ENCODE measurements at regions not wholly inside any gene's neighbourhood (a gene's known extent, or its start where the extent isn't known, plus 50 kb on each side); places are given as distances from the start of the nearest gene placed in this dataset.

DNA sequence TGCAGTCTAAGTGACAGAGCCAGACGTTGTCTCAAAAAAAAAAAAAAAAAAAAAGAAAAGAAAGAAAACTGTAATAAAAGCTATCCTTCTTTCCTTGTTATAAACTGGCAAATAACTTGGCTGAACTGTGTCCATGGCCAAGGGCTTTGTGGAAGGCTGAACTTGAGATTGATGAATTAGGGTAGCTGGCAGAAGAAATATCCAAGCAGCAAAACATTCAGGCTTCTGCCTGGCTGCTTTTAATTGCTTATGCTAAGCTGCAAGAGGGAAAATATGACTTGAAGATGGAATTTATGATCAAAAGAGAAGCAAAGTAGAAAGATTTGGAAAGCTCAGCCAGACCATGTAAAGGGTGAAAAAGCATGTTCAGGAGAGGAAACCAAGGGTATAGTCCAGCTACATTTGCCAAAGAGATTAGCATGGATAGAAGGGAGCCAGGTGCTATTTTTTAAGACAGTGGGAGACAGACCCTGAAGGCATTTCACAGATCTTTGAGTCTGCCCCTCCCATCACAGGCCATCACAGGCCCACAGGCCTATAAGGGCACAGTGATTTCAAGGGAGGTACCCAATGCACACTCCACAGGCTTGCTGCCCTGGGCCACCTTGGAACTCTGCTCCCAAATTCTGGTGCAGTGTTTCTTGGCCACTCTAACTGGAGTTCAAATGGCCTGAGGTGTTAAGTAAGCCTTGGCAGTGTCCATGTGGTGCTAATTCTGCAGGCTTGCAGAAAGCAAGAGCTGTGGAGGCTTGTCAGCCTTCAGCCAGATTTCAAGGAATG is 226.0 kb downstream of the AEBP2 start:
- intact Hi-C loops (cut with micrococcal nuclease), result no loop called here

DNA sequence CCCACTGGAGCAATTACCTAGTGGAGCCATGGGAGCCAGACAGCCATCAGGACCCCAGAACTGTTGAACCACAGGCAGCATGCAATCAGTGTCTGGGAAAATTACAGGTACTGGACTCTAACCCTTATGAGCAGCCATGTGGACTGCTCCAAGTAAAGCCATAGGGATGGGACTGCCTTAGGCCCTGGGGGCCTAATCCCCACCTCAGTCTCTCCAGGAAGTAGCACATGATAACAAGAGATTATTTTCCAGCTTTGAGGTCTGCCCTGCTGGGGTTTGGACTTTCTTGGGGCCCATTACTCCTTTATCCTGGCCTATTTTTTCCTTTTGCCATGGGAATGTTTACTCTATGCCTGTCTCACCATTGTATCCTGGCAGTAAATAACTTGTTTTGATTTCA is 226.8 kb downstream of the AEBP2 start:
- intact Hi-C loops (cut with micrococcal nuclease), result no loop called here

DNA sequence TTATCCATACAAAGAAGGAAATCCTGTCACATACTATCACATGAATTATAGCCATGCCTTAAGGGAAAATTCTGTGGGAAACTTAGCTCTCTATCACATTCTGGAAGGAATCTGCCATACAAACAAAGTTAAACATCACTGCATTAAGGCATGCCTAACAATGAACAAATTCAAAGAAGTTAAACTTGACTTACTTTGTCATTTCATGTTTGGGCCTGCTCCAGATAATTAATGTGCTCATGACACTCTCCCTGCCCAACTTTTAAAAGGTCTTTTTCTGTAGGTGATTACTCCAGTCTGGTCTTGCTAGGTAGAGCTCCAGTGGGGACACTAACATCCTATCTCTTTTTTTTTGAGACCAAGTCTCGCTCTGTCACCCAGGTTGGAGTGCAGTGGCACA is 230.5 kb downstream of the AEBP2 start:
- intact Hi-C loops (cut with micrococcal nuclease), result no loop called here

DNA sequence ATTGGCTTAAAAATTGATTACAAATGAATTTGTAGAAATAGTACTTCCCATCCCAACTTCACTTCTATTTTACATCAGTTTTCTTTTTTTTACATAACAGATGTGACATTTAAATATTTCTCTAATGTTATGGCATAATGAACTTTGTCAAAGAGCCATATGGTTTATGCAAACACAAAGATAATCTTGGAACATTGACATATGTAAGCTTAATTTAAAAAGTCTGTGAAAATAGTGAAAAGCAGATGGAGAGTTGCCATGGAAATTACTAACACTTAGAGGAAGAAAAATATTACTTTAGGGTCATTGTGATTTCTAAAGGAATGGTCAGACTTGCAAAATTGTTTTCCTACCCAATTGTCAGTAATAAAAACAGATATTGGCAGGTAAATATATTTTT is 232.4 kb downstream of the AEBP2 start:
- intact Hi-C loops (cut with micrococcal nuclease), result no loop called here

DNA sequence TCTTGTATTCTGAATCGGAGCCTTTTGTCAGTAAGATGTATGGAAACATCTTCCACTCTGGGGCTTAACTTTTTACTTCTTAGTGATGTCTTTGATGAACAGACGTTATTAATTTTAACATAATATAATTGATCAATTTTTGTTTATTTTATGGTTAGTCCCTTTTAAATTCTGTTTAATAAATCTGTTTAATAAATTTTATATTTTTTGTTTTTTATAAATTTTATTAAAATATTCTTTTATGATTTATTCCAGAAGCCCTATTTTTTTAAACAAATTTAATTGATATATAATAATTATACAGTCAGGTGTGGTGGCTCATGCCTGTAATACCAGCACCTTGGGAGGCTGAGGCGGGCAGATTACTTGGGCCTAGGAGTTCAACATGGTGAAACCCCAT is 235.1 kb downstream of the AEBP2 start:
- intact Hi-C loops (cut with micrococcal nuclease), result no loop called here

DNA sequence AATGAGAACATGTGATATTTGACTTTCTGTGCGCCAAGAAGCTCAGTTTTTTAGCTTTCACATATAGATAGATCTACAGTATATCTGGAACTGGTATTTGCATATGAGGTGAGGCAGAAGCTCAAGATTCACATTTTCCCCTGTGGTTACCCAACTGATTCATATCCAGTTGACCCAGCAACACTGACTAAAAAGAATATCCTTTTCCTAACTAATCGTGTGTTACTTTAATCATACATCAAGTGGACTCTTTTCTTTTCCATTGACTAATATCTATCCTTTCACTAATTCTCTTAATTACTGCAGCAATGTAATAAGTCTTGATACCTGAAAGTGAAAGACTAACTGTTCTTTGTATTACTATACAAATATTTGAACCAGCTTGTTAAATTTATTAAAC is 236.1 kb downstream of the AEBP2 start:
- intact Hi-C loops (cut with micrococcal nuclease), result loop anchor here (5.0 kb wide), 1 partner anchor 193 kb away; no protein-coding TSS in a partner anchor

DNA sequence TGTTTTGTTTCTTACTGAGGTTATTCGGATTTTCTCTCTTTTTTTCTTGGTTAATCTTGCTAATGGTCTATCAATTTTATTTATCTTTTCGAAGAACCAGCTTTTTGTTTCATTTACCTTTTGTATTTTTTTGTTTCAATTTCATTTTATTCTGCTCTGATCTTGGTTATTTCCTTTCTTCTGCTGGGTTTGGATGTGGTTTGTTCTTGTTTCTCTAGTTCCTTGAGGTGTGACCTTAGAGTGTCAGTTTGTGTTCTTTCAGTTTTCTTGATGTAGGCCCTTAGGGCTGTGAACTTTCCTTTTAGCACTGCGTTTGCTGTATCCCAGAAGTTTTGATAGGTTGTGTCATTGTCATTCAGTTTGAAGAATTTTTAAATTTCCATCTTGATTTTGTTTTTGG is 239.2 kb downstream of the AEBP2 start:
- intact Hi-C loops (cut with micrococcal nuclease), result loop anchor here (1.0 to 5.0 kb wide), 4 partner anchors 16 to 239 kb away; partner anchors contain the start of gene AEBP2

DNA sequence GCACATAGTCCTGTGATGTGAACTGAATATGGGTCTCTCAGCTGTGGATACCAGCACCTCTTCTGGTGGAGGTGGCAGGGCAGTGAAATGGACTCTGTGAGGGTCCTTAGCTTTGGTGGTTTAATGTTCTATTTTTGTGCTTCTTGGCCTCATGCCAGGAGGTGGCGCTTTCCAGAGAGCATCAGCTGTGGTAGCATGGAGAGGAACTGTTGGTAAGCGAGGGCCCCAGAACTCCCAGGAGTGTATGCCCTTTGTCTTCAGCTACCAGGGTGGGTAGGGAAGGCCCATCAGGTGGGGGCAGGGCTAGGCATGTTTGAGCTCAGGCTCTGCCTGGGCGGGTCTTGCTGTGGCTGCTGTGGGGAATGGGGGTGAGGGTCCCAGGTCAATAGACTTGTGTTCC is 241.7 kb downstream of the AEBP2 start:
- intact Hi-C loops (cut with micrococcal nuclease), result no loop called here

DNA sequence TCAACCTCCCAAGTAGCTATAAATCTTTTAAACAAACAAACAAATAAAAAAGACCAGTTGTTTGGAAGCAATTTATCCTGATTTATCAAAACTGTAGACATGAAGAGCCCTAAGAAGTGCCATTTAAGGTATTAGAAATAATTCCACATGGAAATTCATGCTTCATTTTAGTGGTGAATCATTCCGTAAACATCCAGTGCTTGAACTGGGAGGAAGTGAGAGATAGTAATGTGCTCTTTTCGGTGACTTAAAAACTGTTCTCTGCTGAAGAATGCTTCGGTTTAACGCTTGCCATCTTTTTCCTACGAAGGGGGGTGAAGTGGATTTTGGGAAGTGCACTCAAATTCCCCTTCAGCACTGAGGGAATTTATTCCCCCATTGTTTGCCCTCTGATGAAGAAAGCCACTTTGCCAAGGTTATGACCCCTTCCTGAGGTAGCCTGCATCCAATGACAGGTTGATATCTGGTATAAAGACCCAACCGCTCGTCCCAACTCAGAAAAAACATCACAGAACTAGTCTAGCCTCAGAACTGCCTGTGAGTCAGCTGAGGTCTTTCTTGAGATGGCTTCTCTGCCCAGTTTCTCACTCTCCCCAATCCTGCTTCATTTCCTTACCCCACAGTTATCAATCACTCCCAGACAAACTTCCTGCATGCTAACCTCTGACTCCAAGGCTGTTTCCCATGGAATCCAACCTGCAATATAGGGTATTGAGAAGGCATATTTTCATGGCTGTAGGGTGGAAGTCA is 244.1 kb downstream of the AEBP2 start:
- intact Hi-C loops (cut with micrococcal nuclease), result no loop called here

DNA sequence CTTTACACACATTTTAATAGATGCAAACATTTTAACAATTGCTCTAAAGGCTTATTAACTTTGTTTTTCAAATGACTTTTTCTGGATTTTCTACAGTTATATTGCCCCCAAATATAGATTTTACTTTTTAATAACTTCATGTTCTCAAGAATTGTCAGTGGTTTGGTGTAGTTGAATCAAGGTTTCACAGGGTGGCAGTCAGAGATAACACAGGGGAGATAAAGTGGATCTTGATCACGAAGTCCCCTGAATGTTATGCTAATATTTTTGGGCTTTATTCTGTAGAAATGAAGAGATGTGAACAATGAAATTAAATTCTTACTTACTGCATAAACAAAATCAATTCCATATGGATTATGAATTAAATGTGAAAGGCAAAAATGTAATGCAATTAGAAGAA is 248.1 kb downstream of the AEBP2 start:
- intact Hi-C loops (cut with micrococcal nuclease), result no loop called here

DNA sequence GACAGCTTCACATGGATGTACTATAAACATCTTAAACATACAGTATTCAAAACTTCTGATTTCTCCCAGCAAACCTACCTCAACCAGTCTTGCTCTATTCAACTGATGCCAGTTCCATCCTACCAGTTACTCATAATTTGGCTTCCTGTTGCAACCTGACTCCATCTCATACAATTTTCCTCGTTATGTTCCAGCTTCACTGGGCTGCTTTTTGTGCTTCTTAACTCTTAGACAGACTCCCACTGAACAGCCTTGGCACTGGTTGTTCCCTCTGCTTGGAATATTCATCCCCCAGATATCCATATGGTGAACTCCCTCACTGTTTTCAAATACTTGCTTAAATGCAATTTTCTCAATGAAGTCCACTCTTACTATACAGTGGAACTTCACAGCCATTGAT is 249.2 kb downstream of the AEBP2 start:
- intact Hi-C loops (cut with micrococcal nuclease), result no loop called here

DNA sequence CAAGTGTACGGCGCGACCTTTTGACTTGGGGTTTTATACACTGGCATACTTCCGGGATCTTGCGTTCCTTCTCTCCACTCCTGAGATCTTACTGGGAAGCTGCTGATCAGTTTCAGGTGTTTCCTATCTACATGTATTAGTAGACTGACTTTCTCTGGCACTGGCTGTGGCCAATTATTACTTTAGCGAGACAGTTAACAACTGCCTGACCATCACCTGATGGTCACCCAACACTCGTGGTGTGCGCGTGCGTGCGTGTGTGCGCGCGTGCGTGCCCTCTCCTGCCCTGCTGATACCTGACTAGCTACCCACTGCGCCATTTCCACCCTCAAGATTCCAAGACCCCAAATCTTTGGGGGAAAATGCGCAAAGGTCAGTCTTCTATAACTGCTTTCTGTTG is 249.9 kb downstream of the AEBP2 start:
- intact Hi-C loops (cut with micrococcal nuclease), result no loop called here

DNA sequence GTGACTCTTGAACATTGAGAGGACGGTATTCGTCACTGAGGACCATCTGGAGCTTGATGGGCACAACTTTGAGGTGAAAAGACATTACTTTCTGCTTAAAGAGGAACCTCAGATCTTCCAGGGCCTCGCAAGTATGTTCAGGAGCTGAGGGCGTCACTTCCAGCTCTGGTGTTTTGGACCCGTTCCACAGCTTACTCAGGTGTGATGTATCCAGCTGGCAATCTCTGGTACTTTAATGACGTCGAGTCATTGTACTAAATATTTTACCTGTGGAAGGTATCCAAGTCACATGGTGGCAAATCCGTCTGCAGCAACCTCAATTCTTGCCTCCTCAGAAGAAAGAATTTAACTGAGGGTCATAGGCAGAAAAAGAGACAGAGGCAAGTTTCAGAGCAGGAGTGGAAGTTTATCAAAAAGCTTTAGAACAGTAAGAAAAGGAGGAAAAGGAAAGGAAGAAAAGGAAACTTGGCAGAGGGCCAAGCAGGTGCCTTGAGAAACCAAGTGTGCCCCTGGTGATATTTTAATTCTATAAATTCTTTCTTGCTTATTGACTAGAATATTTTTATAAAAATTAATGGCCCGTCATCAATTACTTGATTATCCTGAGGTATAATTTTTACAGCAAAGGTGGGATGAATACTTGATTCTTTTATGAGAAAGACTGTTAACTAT is 250.6 kb downstream of the AEBP2 start:
- intact Hi-C loops (cut with micrococcal nuclease), result no loop called here

DNA sequence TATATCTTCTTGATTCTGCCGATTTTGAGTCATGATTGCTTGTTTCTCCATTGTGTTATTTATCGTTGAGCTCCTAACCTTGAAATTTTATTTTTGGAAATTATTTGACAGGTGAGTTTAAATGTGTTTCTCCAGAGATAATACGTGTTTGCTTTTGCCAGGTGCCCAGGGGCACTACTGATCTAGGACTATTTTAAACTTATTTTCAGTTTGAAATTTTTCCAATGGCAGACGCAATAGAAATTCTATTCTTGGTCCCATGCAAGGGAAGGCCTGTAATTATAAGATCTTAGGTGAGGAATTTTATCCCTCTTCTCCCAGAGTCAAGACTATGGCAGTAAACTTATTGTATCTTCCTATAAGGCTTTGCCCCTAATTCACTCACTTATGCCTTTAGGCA is 252.8 kb downstream of the AEBP2 start:
- intact Hi-C loops (cut with micrococcal nuclease), result no loop called here

DNA sequence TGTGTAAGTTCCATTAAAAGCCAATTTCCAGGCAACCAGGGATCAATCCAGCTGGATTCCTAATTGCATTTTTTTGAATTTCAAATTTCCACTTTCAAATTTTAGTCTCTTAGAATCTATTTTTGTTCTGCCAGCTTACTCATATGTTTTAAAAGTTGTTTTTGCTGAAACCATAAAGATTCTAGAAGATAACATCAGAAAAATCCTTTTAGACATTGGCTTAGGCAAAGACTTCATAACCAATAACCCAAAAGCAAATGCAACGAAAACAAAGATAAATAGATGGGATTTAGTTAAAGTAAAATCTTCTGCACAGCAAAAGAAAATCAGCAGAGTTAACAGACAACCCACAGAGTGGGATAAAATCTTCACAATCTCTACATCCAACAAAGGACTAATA is 253.3 kb downstream of the AEBP2 start:
- intact Hi-C loops (cut with micrococcal nuclease), result no loop called here

DNA sequence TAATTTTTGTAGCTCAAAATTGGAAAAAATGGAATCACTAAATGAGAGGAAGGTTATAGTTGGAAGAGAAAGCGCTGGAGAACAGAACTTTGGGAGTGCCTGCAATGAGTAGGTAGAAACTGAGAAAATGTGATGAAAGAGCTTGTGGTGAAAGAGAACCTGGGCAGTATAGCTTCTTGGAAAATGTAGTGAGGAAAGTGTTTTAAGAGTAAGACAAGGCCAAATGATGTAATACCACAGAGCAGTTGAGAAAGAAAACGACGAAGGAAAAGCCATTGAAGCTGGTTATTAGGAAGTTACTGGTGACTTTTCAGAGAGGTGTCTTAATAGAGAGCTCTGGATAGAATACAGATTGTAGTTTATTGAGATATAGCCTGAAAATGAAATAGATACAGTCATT is 255.3 kb downstream of the AEBP2 start:
- intact Hi-C loops (cut with micrococcal nuclease), result loop anchor here (2.0 kb wide), 1 partner anchor 16 kb away; no protein-coding TSS in a partner anchor

DNA sequence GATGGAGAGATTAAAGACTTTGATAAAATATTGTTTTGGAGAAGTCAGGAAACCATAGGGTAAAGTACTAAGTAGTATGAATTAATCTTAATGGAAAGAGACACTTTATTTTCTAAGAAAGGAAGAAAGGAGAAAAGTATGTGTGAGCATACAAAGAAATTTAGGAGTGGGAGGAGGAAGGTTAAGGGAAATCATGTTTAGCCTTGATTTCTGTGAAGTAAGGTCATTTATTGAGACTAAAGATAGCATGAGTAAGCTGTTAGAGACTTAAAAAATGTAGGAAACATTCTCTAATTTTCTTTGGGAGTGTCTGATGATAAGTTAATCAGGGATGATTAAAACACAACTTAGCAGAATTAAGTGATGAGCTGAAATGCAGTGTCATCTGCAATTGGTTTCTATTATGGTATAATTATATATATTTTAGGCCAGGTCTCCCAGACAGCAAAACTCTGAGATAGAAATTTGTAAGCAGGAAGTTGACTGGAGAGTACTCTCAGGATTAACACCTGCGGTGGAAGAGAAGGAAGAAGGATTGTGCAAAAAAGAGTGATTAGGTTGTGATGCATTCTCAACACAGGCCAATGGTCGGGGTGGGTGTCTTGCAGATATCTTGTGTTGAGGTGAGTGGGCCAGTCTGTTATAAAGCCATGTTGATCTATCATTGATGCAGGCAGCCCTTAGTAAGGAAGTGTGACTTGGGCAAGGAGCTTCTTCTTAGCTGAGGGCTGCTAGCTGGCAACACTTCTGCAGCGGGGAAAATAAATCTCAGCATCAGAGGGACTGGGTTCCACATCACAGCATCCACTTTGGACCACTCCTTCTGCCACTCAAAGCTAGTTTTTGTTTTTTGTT is 256.2 kb downstream of the AEBP2 start:
- intact Hi-C loops (cut with micrococcal nuclease), result loop anchor here (2.0 kb wide), 1 partner anchor 17 kb away; no protein-coding TSS in a partner anchor

DNA sequence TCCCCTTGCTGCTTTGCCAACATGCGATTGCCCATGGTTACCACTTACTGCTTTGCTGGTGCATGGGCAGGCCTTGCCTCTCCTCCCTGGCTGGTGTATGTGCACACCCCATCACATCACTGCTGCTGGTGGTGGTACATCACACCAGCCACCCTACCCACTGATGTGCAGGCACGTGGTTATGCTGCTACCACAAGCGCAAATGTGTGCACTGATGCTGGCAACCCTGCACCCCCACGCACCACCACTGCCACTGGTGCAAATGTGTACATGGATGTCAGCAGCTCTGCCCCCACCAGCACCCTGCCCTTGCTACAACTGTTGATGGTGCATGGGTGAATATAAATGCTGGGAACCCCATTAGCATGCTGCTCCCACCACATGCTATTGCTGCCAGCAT is 261.7 kb downstream of the AEBP2 start:
- intact Hi-C loops (cut with micrococcal nuclease), result no loop called here

DNA sequence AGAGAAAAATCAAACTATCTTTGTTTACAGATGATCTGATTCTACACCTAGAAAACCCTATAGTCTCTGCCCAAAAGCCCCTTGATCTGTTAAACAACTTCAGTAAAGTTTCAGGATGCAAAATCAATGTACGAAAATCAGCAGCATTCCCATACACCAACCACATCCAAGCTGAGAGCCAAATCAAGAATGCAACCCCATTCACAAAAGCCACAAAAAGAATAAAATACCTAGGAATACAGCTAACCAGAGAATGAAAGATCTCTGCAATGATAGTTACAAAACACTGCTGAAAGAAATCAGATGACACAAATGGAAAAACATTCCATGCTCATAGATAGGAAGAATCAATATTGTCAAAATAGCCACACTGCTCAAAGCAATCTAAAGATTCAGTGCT is 265.7 kb downstream of the AEBP2 start:
- intact Hi-C loops (cut with micrococcal nuclease), result no loop called here

DNA sequence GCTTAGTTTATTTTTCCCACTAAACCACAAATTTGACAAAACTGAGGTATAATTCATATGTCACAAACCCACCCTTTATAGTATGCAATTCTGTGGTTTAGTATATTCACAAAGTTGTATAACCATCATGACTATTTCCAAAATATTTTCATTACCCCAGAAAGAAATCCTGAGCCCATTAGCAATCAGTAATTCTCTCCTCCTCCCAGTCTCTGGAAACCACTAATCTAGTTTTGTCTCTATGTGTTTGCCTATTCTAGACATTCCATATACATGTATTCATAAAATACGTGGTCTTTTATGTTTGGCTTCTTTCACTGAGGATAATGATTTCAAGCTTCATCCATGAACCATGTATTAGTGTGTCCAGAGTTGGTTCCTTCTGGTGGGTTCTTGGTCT is 267.6 kb downstream of the AEBP2 start:
- intact Hi-C loops (cut with micrococcal nuclease), result no loop called here

DNA sequence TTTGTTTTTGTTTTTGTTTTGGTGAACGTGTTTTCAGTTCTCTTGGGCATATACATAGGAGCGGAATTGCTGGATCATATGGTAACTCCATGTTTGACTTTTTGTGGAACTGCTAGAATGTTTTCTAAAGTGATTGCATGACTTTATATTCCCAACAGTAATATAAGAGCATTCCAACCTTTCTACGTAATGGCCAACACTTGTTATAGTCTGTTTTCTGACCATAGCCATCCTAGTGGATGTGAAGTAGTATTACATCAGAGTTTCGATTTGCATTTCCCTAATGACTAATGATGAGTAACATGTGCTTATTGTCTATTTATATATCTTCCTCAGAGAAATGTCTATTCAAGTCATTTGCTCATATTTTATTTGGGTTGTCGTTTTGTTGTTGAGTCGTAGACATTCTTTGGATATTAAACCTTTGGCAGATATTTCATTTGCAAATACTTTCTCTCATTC is 268.7 kb downstream of the AEBP2 start:
- intact Hi-C loops (cut with micrococcal nuclease), result no loop called here

Measured in T-helper 1 cell treated with Interleukin-12 subunit alpha and Interleukin-12 subunit beta and Interleukin-4 antibody, amounts not matched to agents 30 ng/mL and 1 ng/mL, for 36 hours (primary cell).